Fibroblast of mammary gland (primary cell): ENCODE measurements at regions not wholly inside any gene's neighbourhood (a gene's known extent, or its start where the extent isn't known, plus 50 kb on each side); places are given as distances from the start of the nearest gene placed in this dataset.

Source experiments
- DNase-seq: peaks from one replicate; pipeline ENCODE4 v3.0.0-alpha.2; 2010; ENCODE audit warnings: low read depth
- H3K4me3 ChIP-seq: 2 replicates; pipeline ENCODE4 v1.5.1; 2011; ENCODE audit warnings: low read depth, mild to moderate bottlenecking, low read length, moderate library complexity; ENCODE audit not compliant: control insufficient read depth
- CTCF ChIP-seq: conservative IDR thresholded peaks from 2 replicates; pipeline ENCODE4 v1.5.1; 2011; ENCODE audit warnings: low read depth, low read length, inconsistent platforms; ENCODE audit not compliant: control insufficient read depth, insufficient read depth

- TF ChIP-seq CTCF: no peak
- no peak for DNase-seq
- no peak overlapping the region for H3K4me3 ChIP-seq
Observed at GRCh38 chr6:104603108-104603745, 256.5 kb downstream of the HACE1 start.

GRCh38 chr6:104601721-104602120, 258.0 kb downstream of the HACE1 start:
- peak; percentile 7 for DNase-seq
- no peak overlapping the region for H3K4me3 ChIP-seq
- TF ChIP-seq CTCF: no peak

DNA sequence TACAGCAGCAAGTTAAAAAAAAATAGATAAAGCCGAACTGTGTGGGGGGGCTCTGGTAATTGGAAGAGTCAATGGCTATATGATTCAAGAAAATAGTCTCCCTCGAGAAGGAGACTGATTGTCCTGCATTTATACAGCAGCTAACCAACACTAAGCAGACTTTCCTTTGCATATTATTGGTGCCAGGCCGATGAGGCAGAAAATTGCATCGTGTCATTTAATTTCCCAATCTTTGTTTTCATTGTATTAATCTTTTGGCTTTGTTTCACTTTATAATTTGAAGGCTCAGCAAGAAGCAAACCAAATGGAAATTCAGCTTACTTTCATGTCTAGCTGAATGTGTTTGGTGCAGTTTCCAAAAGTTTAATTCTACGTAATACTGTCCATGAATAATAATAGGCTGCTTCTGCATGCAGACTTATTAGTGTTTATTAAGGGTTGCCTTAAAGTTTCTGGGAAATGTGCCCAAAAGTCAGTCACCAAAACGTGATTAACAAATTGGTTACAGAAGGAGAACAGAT, 258.5 kb downstream of the HACE1 start:
- DNase-seq: peak; percentile 56
- TF ChIP-seq CTCF: no peak
- H3K4me3 ChIP-seq: no peak overlapping the region

DNA sequence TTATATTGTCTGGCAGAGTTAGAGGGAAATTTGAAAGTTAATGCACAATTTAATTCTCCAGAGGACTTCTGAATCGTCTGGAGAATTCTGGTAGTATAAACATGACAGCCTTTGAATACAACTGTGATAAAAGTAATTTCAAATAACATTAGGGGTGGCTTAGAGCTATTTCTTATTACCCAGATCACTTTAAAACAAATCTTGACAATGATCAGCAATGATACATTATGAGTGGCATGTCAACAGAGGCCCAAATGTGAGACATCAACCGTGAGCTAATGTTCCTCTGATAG, 259.1 kb downstream of the HACE1 start:
- no peak for DNase-seq
- no peak overlapping the region for H3K4me3 ChIP-seq
- TF ChIP-seq CTCF: no peak

DNA sequence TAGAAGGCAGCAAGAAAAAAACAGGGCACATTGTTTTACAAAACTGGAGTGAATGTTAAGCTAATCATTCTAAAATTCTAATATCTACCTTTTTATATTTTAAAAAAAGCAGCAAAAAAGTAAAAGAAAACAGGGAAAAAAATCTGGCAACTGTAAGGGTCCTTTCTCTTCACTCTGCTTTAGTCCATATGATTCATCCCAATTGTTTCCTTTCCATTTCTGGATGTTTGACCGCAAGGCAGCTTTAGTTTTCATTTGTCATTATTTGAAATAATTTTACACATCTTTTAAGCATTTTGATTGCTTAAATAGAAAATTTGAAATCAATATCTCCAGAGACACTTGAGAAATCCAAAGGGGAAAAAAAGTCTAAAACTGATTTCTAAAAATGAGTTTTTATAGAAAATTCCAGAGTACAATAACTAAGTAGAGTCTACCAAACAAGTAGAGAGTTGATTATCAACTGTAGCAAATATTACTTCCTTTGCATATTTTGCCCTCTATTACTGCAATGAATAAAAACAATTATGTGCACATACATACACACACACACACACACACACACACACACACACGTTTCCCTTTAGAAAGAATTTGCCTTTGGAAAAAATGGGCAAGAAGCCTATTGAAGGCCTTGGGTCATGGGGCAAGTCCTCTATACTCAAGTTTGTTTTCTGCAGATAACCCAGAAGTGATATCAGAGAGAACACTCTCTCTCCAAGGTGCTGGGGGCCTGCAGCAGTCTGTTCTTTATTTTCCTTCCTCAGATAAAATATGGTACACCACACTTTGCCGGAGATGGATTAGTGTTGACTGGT, 259.7 kb downstream of the HACE1 start:
- no peak for DNase-seq
- no peak overlapping the region for H3K4me3 ChIP-seq
- no peak for TF ChIP-seq CTCF

- peak; percentile 67 for DNase-seq
- no peak overlapping the region for H3K4me3 ChIP-seq
- TF ChIP-seq CTCF: no peak
Observed at GRCh38 chr6:104597541-104598050, 262.1 kb downstream of the HACE1 start.

- no peak for DNase-seq
- H3K4me3 ChIP-seq: no peak overlapping the region
- TF ChIP-seq CTCF: no peak
Observed at GRCh38 chr6:104596091-104596490, 263.6 kb downstream of the HACE1 start.
